Transverse colon (tissue), 4 donors: ENCODE measurements at regions not wholly inside any gene's neighbourhood (a gene's known extent, or its start where the extent isn't known, plus 50 kb on each side); places are given as distances from the start of the nearest gene placed in this dataset.

Experiments
- DNase-seq: peaks from one replicate; pipeline ENCODE4 v3.0.0-alpha.2; 2019
- H3K27ac ChIP-seq, 4 donors: fragments of 200-600 bp; sonication (generic); 2 replicates each; pipeline ENCODE4 v1.5.1; 2016 to 2018; ENCODE audit warnings: inconsistent platforms in 4 of 4
- H3K27me3 ChIP-seq: fragments of 200-600 bp; sonication (generic); 2 replicates; pipeline ENCODE4 v1.5.1; 2017; ENCODE audit warnings: inconsistent platforms
- H3K36me3 ChIP-seq, 4 donors: fragments of 200-600 bp; sonication (generic); 2 replicates each; pipeline ENCODE4 v1.5.1; 2017 to 2019; ENCODE audit warnings: inconsistent platforms in 4 of 4
- H3K4me1 ChIP-seq, 4 donors: fragments of 200-600 bp; sonication (generic); 2 replicates each; pipeline ENCODE4 v1.5.1; 2017 to 2020; ENCODE audit warnings: inconsistent platforms in 4 of 4
- H3K4me3 ChIP-seq, 4 donors: fragments of 200-600 bp; sonication (generic); 1 replicate in 1 of 4; 2 replicates in 3 of 4; pipeline versions ENCODE4 v1.5.1 to v1.6.1; 2017 to 2019; ENCODE audit warnings: inconsistent platforms in 4 of 4
- H3K9me3 ChIP-seq, 2 donors: fragments of 200-600 bp; sonication (generic); 2 replicates each; pipeline ENCODE4 v1.5.1; 2017 to 2019; ENCODE audit warnings: inconsistent platforms in 2 of 2
- CTCF ChIP-seq, 5 experiments: fragments of 200-600 bp in 3 of 5; fragments of 450-650 bp in 2 of 5; sonication (generic) in 3 of 5; IDR thresholded peaks; 1 replicate in 2 of 5; 2 replicates in 3 of 5; pipeline ENCODE4 v1.5.1; 2016 to 2017; ENCODE audit warnings: antibody characterized with exemption in 5 of 5, inconsistent platforms in 3 of 5, mild to moderate bottlenecking in 2 of 5, moderate library complexity in 1 of 5
- EP300 ChIP-seq: sonication (generic); formaldehyde crosslinking; IDR thresholded peaks from one replicate; pipeline ENCODE4 v1.6.1; 2017; ENCODE audit warnings: antibody characterized with exemption, low read depth
- POLR2A ChIP-seq: fragments of 450-650 bp; IDR thresholded peaks from one replicate; pipeline ENCODE4 v1.6.1; 2016; ENCODE audit warnings: antibody characterized with exemption, mild to moderate bottlenecking, moderate library complexity
- POLR2AphosphoS5 ChIP-seq, 3 donors: sonication (generic); formaldehyde crosslinking; IDR thresholded peaks; one replicate each; pipeline ENCODE4 v1.6.1; 2016; ENCODE audit warnings: antibody characterized with exemption in 3 of 3
- WGBS, 2 donors: methylation state at CpG; one replicate each; pipeline ENCODE4 v1.1.5; 2018; ENCODE audit warnings: low coverage in 1 of 2; 5-methylcytosine and 5-hydroxymethylcytosine counted together
- in situ Hi-C, 4 donors: fragments of 200-750 bp; cut with MboI; loops; one replicate each; pipeline versions ENCODE4 v1.15.0 to v1.15.1; 2017; ENCODE audit warnings: low sequenced_read_pairs in 3 of 4, low pct_ligation_motif_present in 1 of 4, low pct_unique_long_range_greater_than_20kb in 1 of 4
- intact Hi-C: fragments of 100-400 bp; cut with DNase I; formaldehyde crosslinking; loops from one replicate; pipeline ENCODE4 v1.15.1; 2023; ENCODE audit warnings: low total_unique reads

GRCh38 chr16:76956841-76957240 lies 234.1 kb upstream of the MON1B start:
- Histone ChIP-seq H3K27ac (no peak overlapping the region), H3K4me3 (no peak overlapping the region), H3K36me3 (no peaks in the 10 kb centered on the region), H3K9me3 (no peaks in the 10 kb centered on the region), H3K4me1 (no peaks in the 10 kb centered on the region), H3K27me3 (no peaks in the 10 kb centered on the region)
- in situ Hi-C loops = no loop called here
- no peak for DNase-seq
- intact Hi-C loops = no loop called here
- TF ChIP-seq POLR2AphosphoS5 (IDR thresholded peaks at IDR 0.05) (no peak), EP300 (no peak), CTCF (IDR thresholded peaks at IDR 0.05) (no peak), POLR2A (no peak)
- 70% methylated on average over 2 of the region's 2 CpGs; no CpG with 5 or more reads in 1 of the 2 donors for WGBS, 2 donors

- no peak for TF ChIP-seq POLR2AphosphoS5 (IDR thresholded peaks at IDR 0.05)
- TF ChIP-seq POLR2A = no peak
- no peak for TF ChIP-seq CTCF (IDR thresholded peaks at IDR 0.05)
- no peak for TF ChIP-seq EP300
- H3K4me1 ChIP-seq = no peaks in the 10 kb centered on the region
- DNase-seq = no peak
- no peaks in the 10 kb centered on the region for H3K27me3 ChIP-seq
- no peaks in the 10 kb centered on the region for H3K36me3 ChIP-seq
- WGBS, 2 donors = 75 to 80% methylated on average over 1 of the region's 1 CpG
- H3K4me3 ChIP-seq = no peak overlapping the region
- intact Hi-C loops (no loop called here), in situ Hi-C loops (no loop called here)
- no peak overlapping the region for H3K27ac ChIP-seq
- H3K9me3 ChIP-seq = no peaks in the 10 kb centered on the region
These were observed 231.8 kb upstream of the MON1B start for GRCh38 chr16:76959166-76959565.

- WGBS, 2 donors = 76 to 82% methylated on average over 8 to 9 of the region's 9 CpGs
- TF ChIP-seq CTCF (IDR thresholded peaks at IDR 0.05) = no peak
- no peak for TF ChIP-seq POLR2A
- no peak for TF ChIP-seq POLR2AphosphoS5 (IDR thresholded peaks at IDR 0.05)
- no peak for TF ChIP-seq EP300
- in situ Hi-C loops = no loop called here
- Histone ChIP-seq H3K9me3 (no peaks in the 10 kb centered on the region), H3K36me3 (no peaks in the 10 kb centered on the region), H3K4me3 (no peak overlapping the region), H3K27me3 (no peaks in the 10 kb centered on the region), H3K27ac (no peak overlapping the region), H3K4me1 (no peaks in the 10 kb centered on the region)
- no peak for DNase-seq
- intact Hi-C loops = no loop called here
These were observed 227.2 kb upstream of the MON1B start for GRCh38 chr16:76963614-76964315.

- intact Hi-C loops = no loop called here
- Histone ChIP-seq H3K4me3 (no peak overlapping the region), H3K36me3 (no peaks in the 10 kb centered on the region), H3K27ac (no peak overlapping the region), H3K27me3 (no peaks in the 10 kb centered on the region), H3K9me3 (no peaks in the 10 kb centered on the region), H3K4me1 (no peaks in the 10 kb centered on the region)
- no peak for DNase-seq
- in situ Hi-C loops = no loop called here
- TF ChIP-seq CTCF (IDR thresholded peaks at IDR 0.05) (no peak), EP300 (no peak), POLR2AphosphoS5 (IDR thresholded peaks at IDR 0.05) (no peak), POLR2A (no peak)
- WGBS, 2 donors = 81 to 100% methylated on average over 2 of the region's 2 CpGs
These were observed 226.4 kb upstream of the MON1B start for GRCh38 chr16:76964464-76965154.
